HUES48 (cell line): ENCODE measurements at regions not wholly inside any gene's neighbourhood (a gene's known extent, or its start where the extent isn't known, plus 50 kb on each side); places are given as distances from the start of the nearest gene placed in this dataset.

Source experiments
- H3K27ac ChIP-seq: one replicate; pipeline ENCODE4 v1.7.0; 2013; ENCODE audit warnings: low read depth, low read length, inconsistent platforms
- H3K27me3 ChIP-seq: 2 replicates; pipeline ENCODE4 v1.6.1; 2013; ENCODE audit warnings: mild to moderate bottlenecking, low read length; ENCODE audit not compliant: control insufficient read depth, insufficient read depth
- H3K36me3 ChIP-seq: 2 replicates; pipeline ENCODE4 v1.6.1; 2013; ENCODE audit warnings: low read length; ENCODE audit not compliant: control insufficient read depth, insufficient read depth
- H3K4me1 ChIP-seq: 2 replicates; pipeline ENCODE4 v1.6.1; 2013; ENCODE audit warnings: mild to moderate bottlenecking, low read length; ENCODE audit not compliant: control insufficient read depth, insufficient read depth
- H3K4me3 ChIP-seq: 2 replicates; pipeline ENCODE4 v1.5.1; 2013; ENCODE audit warnings: mild to moderate bottlenecking, low read depth, low read length
- H3K9ac ChIP-seq: 2 replicates; pipeline ENCODE4 v1.6.1; 2013; ENCODE audit warnings: mild to moderate bottlenecking, low read depth, low read length, moderate library complexity
- H3K9me3 ChIP-seq: 2 replicates; pipeline ENCODE4 v1.6.1; 2013; ENCODE audit warnings: low read length; ENCODE audit not compliant: control insufficient read depth, insufficient read depth

GRCh38 chrX:10900585-10901289 lies 210.4 kb upstream of the HCCS start:
- no peaks in the 10 kb centered on the region for H3K27me3 ChIP-seq
- H3K4me3 ChIP-seq, result no peak overlapping the region
- no peaks in the 10 kb centered on the region; the same call in 1 of the 2 replicates for H3K4me1 ChIP-seq
- H3K36me3 ChIP-seq, result no peaks in the 10 kb centered on the region
- no peaks in the 10 kb centered on the region for H3K9me3 ChIP-seq
- H3K9ac ChIP-seq, result no peak overlapping the region
- H3K27ac ChIP-seq, result no peak overlapping the region

GRCh38 chrX:10901290-10901633 lies 209.9 kb upstream of the HCCS start:
- Histone ChIP-seq H3K9ac (no peak overlapping the region), H3K4me1 (no peaks in the 10 kb centered on the region; the same call in 1 of the 2 replicates), H3K9me3 (no peaks in the 10 kb centered on the region), H3K27ac (no peak overlapping the region), H3K4me3 (no peak overlapping the region), H3K36me3 (no peaks in the 10 kb centered on the region), H3K27me3 (no peaks in the 10 kb centered on the region)

DNA sequence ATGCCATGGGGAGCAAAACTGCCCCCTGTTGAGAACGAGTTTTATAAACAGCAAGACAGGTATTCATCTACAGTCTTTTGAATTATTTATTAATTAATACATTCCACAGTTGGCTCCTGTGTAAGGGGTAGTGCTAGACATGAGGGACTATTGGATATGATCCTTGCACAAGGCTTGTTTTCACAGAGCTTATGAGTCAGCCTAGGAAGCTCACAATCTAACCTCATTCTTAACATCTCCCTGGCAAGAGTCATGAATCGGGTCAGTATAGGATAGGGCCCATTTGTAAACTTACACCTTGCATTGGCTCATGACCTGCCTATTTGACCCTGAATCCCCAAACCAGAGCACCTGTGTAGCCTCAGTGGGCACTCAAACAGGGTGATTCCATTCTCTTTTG lies 209.1 kb upstream of the HCCS start:
- Histone ChIP-seq H3K9ac (no peak overlapping the region), H3K36me3 (no peaks in the 10 kb centered on the region), H3K27me3 (no peaks in the 10 kb centered on the region), H3K9me3 (0 out of 2 replicates have a peak, but pooled peaks cover 5% of the 10 kb centered on the region), H3K4me1 (no peaks in the 10 kb centered on the region; the same call in 1 of the 2 replicates), H3K4me3 (no peak overlapping the region), H3K27ac (no peak overlapping the region)

GRCh38 chrX:10903523-10903922 lies 207.6 kb upstream of the HCCS start:
- H3K4me3 ChIP-seq, result no peak overlapping the region
- H3K9ac ChIP-seq, result no peak overlapping the region
- no peaks in the 10 kb centered on the region for H3K27me3 ChIP-seq
- 0 out of 2 replicates have a peak, but pooled peaks cover 5% of the 10 kb centered on the region for H3K9me3 ChIP-seq
- H3K4me1 ChIP-seq, result no peaks in the 10 kb centered on the region
- H3K27ac ChIP-seq, result no peak overlapping the region
- H3K36me3 ChIP-seq, result no peaks in the 10 kb centered on the region

DNA sequence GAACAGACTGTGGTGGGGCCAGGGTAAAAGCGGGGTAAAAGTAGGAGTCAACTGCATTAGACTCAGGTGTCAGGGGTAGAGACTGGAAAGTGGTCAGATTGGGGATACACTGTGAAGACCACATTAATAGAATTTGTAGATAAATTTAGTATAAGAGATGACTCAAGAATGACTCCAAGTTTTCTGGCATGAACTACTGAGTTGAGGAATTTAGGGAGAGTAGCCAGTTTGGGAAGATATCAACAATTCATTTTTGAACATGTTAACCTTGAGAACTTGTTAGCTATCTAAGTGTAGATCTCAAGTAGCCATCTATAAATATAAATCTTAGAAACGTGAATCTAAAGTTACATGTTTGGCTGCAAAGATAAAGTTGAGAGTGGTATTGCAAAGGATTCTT lies 206.9 kb upstream of the HCCS start:
- no peak overlapping the region for H3K27ac ChIP-seq

DNA sequence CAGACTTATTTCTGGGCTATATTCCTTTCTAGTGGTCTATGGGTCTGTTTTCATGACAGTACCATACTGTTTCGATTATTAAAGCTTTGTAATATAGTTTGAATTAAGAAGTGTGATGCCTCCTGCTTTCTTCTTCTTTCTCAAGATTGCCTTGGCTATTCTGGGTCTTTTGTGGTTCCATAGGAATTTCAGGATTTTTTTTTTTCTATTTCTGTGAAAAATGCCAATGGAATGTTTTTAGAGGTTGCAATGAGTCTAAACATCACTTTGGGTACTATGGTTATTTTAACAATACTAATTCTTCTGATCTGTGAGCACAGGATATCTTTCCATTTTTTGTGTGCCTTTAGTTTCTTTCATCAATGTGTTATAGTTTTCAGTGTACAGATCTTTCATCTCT lies 204.3 kb upstream of the HCCS start:
- Histone ChIP-seq H3K4me3 (no peak overlapping the region), H3K4me1 (no peaks in the 10 kb centered on the region), H3K9ac (no peak overlapping the region), H3K27ac (no peak overlapping the region), H3K27me3 (no peaks in the 10 kb centered on the region), H3K9me3 (0 out of 2 replicates have a peak, but pooled peaks cover 5% of the 10 kb centered on the region), H3K36me3 (no peaks in the 10 kb centered on the region)

More for the DNA sequence above, 206.9 kb upstream of the HCCS start:
- Histone ChIP-seq H3K9me3 (0 out of 2 replicates have a peak, but pooled peaks cover 5% of the 10 kb centered on the region), H3K27me3 (no peaks in the 10 kb centered on the region), H3K36me3 (no peaks in the 10 kb centered on the region), H3K4me1 (no peaks in the 10 kb centered on the region), H3K9ac (no peak overlapping the region), H3K4me3 (no peak overlapping the region)

- Histone ChIP-seq H3K4me1 (no peaks in the 10 kb centered on the region), H3K27me3 (no peaks in the 10 kb centered on the region), H3K9ac (no peak overlapping the region), H3K9me3 (no peaks in the 10 kb centered on the region), H3K36me3 (no peaks in the 10 kb centered on the region), H3K4me3 (no peak overlapping the region), H3K27ac (no peak overlapping the region)
Measured at GRCh38 chrX:10922159-10922558, 189.0 kb upstream of the HCCS start.

DNA sequence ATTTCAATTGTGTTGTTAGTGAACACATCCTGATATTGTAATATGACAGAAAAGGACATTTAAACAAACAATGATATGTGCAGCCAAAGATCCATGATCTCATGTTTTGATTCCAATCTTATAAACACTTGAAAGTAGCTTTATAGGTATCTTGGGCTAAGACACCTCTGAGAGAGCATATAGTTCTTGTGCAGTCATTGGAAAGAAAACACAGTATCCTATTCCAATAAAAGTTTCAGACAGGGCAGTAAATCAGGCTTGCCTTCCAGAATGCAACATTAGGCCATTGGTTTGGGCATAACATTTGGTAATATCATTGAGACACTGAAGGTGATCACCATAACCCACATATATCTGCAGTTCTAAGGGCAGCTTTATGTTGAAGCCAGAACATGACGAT lies 188.3 kb upstream of the HCCS start:
- no peak overlapping the region for H3K9ac ChIP-seq
- no peaks in the 10 kb centered on the region for H3K36me3 ChIP-seq
- H3K4me3 ChIP-seq, result no peak overlapping the region
- H3K27me3 ChIP-seq, result no peaks in the 10 kb centered on the region
- no peaks in the 10 kb centered on the region for H3K4me1 ChIP-seq
- H3K9me3 ChIP-seq, result no peaks in the 10 kb centered on the region
- no peak overlapping the region for H3K27ac ChIP-seq

GRCh38 chrX:10923466-10923865 lies 187.7 kb upstream of the HCCS start:
- Histone ChIP-seq H3K4me1 (no peaks in the 10 kb centered on the region), H3K9me3 (no peaks in the 10 kb centered on the region; the same call in 1 of the 2 replicates), H3K4me3 (no peak overlapping the region), H3K27ac (no peak overlapping the region), H3K27me3 (no peaks in the 10 kb centered on the region), H3K36me3 (no peaks in the 10 kb centered on the region), H3K9ac (no peak overlapping the region)

GRCh38 chrX:10926404-10926803 lies 184.7 kb upstream of the HCCS start:
- no peak overlapping the region for H3K4me3 ChIP-seq
- no peaks in the 10 kb centered on the region for H3K4me1 ChIP-seq
- no peaks in the 10 kb centered on the region; the same call in 1 of the 2 replicates for H3K9me3 ChIP-seq
- H3K27ac ChIP-seq, result no peak overlapping the region
- no peaks in the 10 kb centered on the region for H3K36me3 ChIP-seq
- no peaks in the 10 kb centered on the region for H3K27me3 ChIP-seq
- H3K9ac ChIP-seq, result no peak overlapping the region

DNA sequence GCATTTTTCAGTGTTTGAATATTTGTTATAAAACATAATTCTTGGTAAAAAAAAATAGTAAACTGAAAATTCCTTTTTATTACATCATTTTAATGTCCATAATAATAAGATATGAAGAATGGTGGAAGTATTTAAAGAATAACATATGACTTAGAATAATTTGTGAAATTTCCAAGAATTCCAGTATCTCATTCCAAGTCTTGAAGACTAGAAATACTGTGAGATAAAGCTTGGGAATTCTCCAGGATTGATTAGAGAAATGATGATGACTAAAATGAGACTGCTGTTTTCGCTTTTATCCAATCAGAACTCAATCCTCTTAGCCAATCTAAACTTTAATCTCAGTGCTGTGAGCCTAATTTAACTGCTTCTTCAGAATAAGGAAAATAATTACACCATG lies 184.2 kb upstream of the HCCS start:
- Histone ChIP-seq H3K9ac (no peak overlapping the region), H3K9me3 (no peaks in the 10 kb centered on the region; the same call in 1 of the 2 replicates), H3K4me3 (no peak overlapping the region), H3K36me3 (no peaks in the 10 kb centered on the region), H3K27ac (no peak overlapping the region), H3K27me3 (no peaks in the 10 kb centered on the region), H3K4me1 (no peaks in the 10 kb centered on the region)
